Fibroblast of pulmonary artery (primary cell): ENCODE measurements at regions not wholly inside any gene's neighbourhood (a gene's known extent, or its start where the extent isn't known, plus 50 kb on each side); places are given as distances from the start of the nearest gene placed in this dataset.

Experiments used
- DNase-seq: peaks from one replicate; pipeline ENCODE4 v3.0.0-alpha.2; 2010; ENCODE audit warnings: low read depth
- H3K4me3 ChIP-seq: replicated peaks from 2 replicates; pipeline ENCODE4 v1.5.1; 2011; ENCODE audit warnings: low read depth, mild to moderate bottlenecking, control low read depth, low read length, moderate library complexity
- CTCF ChIP-seq: IDR thresholded peaks from 2 replicates; pipeline ENCODE4 v1.5.1; 2011; ENCODE audit warnings: mild to moderate bottlenecking, control low read depth, low read length, inconsistent platforms; ENCODE audit errors: missing control alignments

GRCh38 chrX:10050481-10050880, 83.3 kb downstream of the CLDN34 start:
- H3K4me3 ChIP-seq, result no peak overlapping the region
- DNase-seq, result peak; percentile 46
- TF ChIP-seq CTCF, result no peak

- no peak for DNase-seq
Measured at GRCh38 chrX:10051866-10052480, 84.8 kb downstream of the CLDN34 start.

GRCh38 chrX:10052906-10053625, 85.9 kb downstream of the CLDN34 start:
- no peak for TF ChIP-seq CTCF
- H3K4me3 ChIP-seq, result no peak overlapping the region
- no peak for DNase-seq

More at GRCh38 chrX:10051866-10052480, 84.8 kb downstream of the CLDN34 start:
- no peak overlapping the region for H3K4me3 ChIP-seq
- TF ChIP-seq CTCF, result no peak

GRCh38 chrX:10054396-10054795, 87.2 kb downstream of the CLDN34 start:
- H3K4me3 ChIP-seq, result no peak overlapping the region
- TF ChIP-seq CTCF, result no peak
- DNase-seq, result no peak

- no peak overlapping the region for H3K4me3 ChIP-seq
- TF ChIP-seq CTCF, result no peak
Measured at GRCh38 chrX:10055430-10055829, 88.3 kb downstream of the CLDN34 start.

GRCh38 chrX:10062352-10062751, 94.4 kb upstream of the CLCN4 start:
- DNase-seq, result no peak
- no peak for TF ChIP-seq CTCF
- no peak overlapping the region for H3K4me3 ChIP-seq

More at GRCh38 chrX:10055430-10055829, 88.3 kb downstream of the CLDN34 start:
- no peak for DNase-seq
